IMR-90 (cell line): ENCODE measurements at regions not wholly inside any gene's neighbourhood (a gene's known extent, or its start where the extent isn't known, plus 50 kb on each side); places are given as distances from the start of the nearest gene placed in this dataset.

Experiments used
- ATAC-seq: fragments of 200-7000 bp; cut with Tn5 transposase; 2 replicates; pipeline ENCODE4 v1.9.1; 2020; ENCODE audit warnings: low read depth, mild to moderate bottlenecking, moderate library complexity
- BruUV-seq: library from RNA; stranded (reverse); fragments of 400-500 nt; replicated peaks from 2 replicates; lab custom pipeline; 2021; lab: Mats Ljungman, UMichigan
- CTCF ChIA-PET: fragments of 300-600 bp; formaldehyde crosslinking; extraction: SDS; loops from one replicate; lab custom pipeline; 2021; ENCODE audit warnings: antibody characterized with exemption; lab: Yijun Ruan, JAX
- POLR2A ChIA-PET: fragments of 300-600 bp; sonication (Branson Sonifier 250); formaldehyde crosslinking; loops from one replicate; lab custom pipeline; 2022; ENCODE audit warnings: antibody characterized with exemption; ENCODE audit not compliant: unreplicated experiment; lab: Charles Lee
- DNase-seq: peaks from one replicate; pipeline ENCODE4 v3.0.0; 2013
- H2AFZ ChIP-seq: replicated peaks from 2 replicates; pipeline ENCODE3; 2013; ENCODE audit warnings: low read length, mild to moderate bottlenecking; ENCODE audit not compliant: poor library complexity
- H2AK5ac ChIP-seq: 2 replicates; pipeline ENCODE4 v1.6.1; 2013; ENCODE audit warnings: low read depth, low read length, inconsistent platforms
- H2AK9ac ChIP-seq: replicated peaks from 2 replicates; pipeline ENCODE3; 2013; ENCODE audit warnings: mild to moderate bottlenecking, low read depth, low read length, moderate library complexity; ENCODE audit not compliant: poor library complexity
- H2BK120ac ChIP-seq: 2 replicates; pipeline ENCODE4 v1.6.1; 2013; ENCODE audit warnings: low read depth, low read length, inconsistent platforms
- H2BK15ac ChIP-seq: 3 replicates; pipeline ENCODE4 v1.6.1; 2013; ENCODE audit warnings: low read depth, low read length, inconsistent platforms
- H2BK20ac ChIP-seq: 2 replicates; pipeline ENCODE4 v1.6.1; 2013; ENCODE audit warnings: low read depth, mild to moderate bottlenecking, inconsistent platforms, low read length, moderate library complexity
- H2BK5ac ChIP-seq: 2 replicates; pipeline ENCODE4 v1.6.1; 2013; ENCODE audit warnings: mild to moderate bottlenecking, low read depth, low read length, inconsistent platforms; ENCODE audit not compliant: poor library complexity, severe bottlenecking
- H3K14ac ChIP-seq: replicated peaks from 2 replicates; pipeline ENCODE4 v1.6.1; 2013; ENCODE audit warnings: low read depth, low read length, inconsistent platforms
- H3K18ac ChIP-seq: 2 replicates; pipeline ENCODE4 v1.6.1; 2013; ENCODE audit warnings: low read depth, low read length, control low read depth
- H3K23ac ChIP-seq: 2 replicates; pipeline ENCODE4 v1.6.1; 2013; ENCODE audit warnings: low read depth, low read length, inconsistent platforms
- H3K27ac ChIP-seq: 2 replicates; pipeline ENCODE4 v1.5.1; 2013; ENCODE audit warnings: mild to moderate bottlenecking, control low read depth, low read length; ENCODE audit not compliant: insufficient read depth
- H3K27me3 ChIP-seq: 2 replicates; pipeline ENCODE4 v1.6.1; 2013; ENCODE audit warnings: low read length; ENCODE audit not compliant: control insufficient read depth, insufficient read depth
- H3K36me3 ChIP-seq: 2 replicates; pipeline ENCODE4 v1.6.1; 2013; ENCODE audit warnings: low read length, mixed read lengths; ENCODE audit not compliant: control insufficient read depth, insufficient read depth
- H3K4ac ChIP-seq: 2 replicates; pipeline ENCODE4 v1.6.1; 2013; ENCODE audit warnings: low read depth, low read length, inconsistent platforms
- H3K4me1 ChIP-seq: 2 replicates; pipeline ENCODE4 v1.6.1; 2013; ENCODE audit warnings: low read length, mixed read lengths; ENCODE audit not compliant: control insufficient read depth, insufficient read depth
- H3K4me2 ChIP-seq: 2 replicates; pipeline ENCODE4 v1.6.1; 2013; ENCODE audit warnings: low read depth, mild to moderate bottlenecking, control low read depth, low read length, moderate library complexity
- H3K4me3 ChIP-seq: 2 replicates; pipeline ENCODE4 v1.5.1; 2013; ENCODE audit warnings: low read depth, mild to moderate bottlenecking, control low read depth, low read length, moderate library complexity; ENCODE audit not compliant: insufficient read depth
- H3K56ac ChIP-seq: 2 replicates; pipeline ENCODE4 v1.6.1; 2013; ENCODE audit warnings: low read length, inconsistent platforms; ENCODE audit not compliant: insufficient read depth; ENCODE audit errors: extremely low read depth
- H3K79me1 ChIP-seq, 2 experiments: 2 replicates each; pipeline ENCODE4 v1.6.1; 2013; ENCODE audit warnings: low read length in 2 of 2, inconsistent platforms in 1 of 2, low read depth in 1 of 2
- H3K9ac ChIP-seq: 2 replicates; pipeline ENCODE4 v1.6.1; 2013; ENCODE audit warnings: low read depth, low read length, control low read depth
- H3K9me1 ChIP-seq: 2 replicates; pipeline ENCODE4 v1.6.1; 2013; ENCODE audit warnings: low read length, inconsistent platforms; ENCODE audit not compliant: insufficient read depth
- H3K9me3 ChIP-seq: 2 replicates; pipeline ENCODE4 v1.6.1; 2013; ENCODE audit warnings: low read length; ENCODE audit not compliant: control insufficient read depth, insufficient read depth
- H4K20me1 ChIP-seq: 2 replicates; pipeline ENCODE4 v1.6.1; 2013; ENCODE audit warnings: low read length, inconsistent platforms; ENCODE audit not compliant: insufficient read depth
- H4K5ac ChIP-seq: 2 replicates; pipeline ENCODE4 v1.6.1; 2013; ENCODE audit warnings: mild to moderate bottlenecking, low read depth, low read length, control low read depth
- H4K8ac ChIP-seq, 2 experiments: 2 replicates each; pipeline ENCODE4 v1.6.1; 2013; ENCODE audit warnings: low read depth in 2 of 2, low read length in 2 of 2, control low read depth in 1 of 2, inconsistent platforms in 1 of 2
- H4K91ac ChIP-seq: 2 replicates; pipeline ENCODE4 v1.6.1; 2013; ENCODE audit warnings: low read depth, low read length, inconsistent platforms; ENCODE audit not compliant: insufficient read depth
- BHLHE40 ChIP-seq: fragments of 150-350 bp; IDR thresholded peaks from 2 replicates; pipeline ENCODE4 v1.6.1; 2016; ENCODE audit warnings: mild to moderate bottlenecking, low read depth, low read length
- CEBPB ChIP-seq: IDR thresholded peaks from 2 replicates; pipeline ENCODE4 v1.6.1; 2012; ENCODE audit warnings: low read depth, low read length, improper control_type of control experiment
- CHD1 ChIP-seq: IDR thresholded peaks from 2 replicates; pipeline ENCODE4 v1.6.1; 2012; ENCODE audit warnings: low read depth, low read length, improper control_type of control experiment
- CTCF ChIP-seq: conservative IDR thresholded peaks from 2 replicates; pipeline ENCODE4 v1.5.1; 2012; ENCODE audit warnings: mild to moderate bottlenecking, low read depth, low read length, improper control_type of control experiment
- ELK1 ChIP-seq: fragments of 150-350 bp; IDR thresholded peaks from 2 replicates; pipeline ENCODE4 v1.6.1; 2016; ENCODE audit warnings: low read depth, mild to moderate bottlenecking, low read length, moderate library complexity, borderline replicate concordance
- FOS ChIP-seq: fragments of 150-350 bp; IDR thresholded peaks from 2 replicates; pipeline ENCODE4 v1.6.1; 2016; ENCODE audit warnings: low read depth, low read length
- MAFK ChIP-seq: IDR thresholded peaks from 2 replicates; pipeline ENCODE4 v1.6.1; 2012; ENCODE audit warnings: low read depth, low read length, improper control_type of control experiment
- MXI1 ChIP-seq: IDR thresholded peaks from 2 replicates; pipeline ENCODE4 v1.6.1; 2012; ENCODE audit warnings: low read depth, mild to moderate bottlenecking, low read length, moderate library complexity, borderline replicate concordance
- NFE2L2 ChIP-seq: fragments of 150-350 bp; IDR thresholded peaks from 2 replicates; pipeline ENCODE4 v1.6.1; 2016; ENCODE audit warnings: low read depth, mild to moderate bottlenecking, low read length
- RAD21 ChIP-seq: IDR thresholded peaks from 2 replicates; pipeline ENCODE4 v1.6.1; 2012; ENCODE audit warnings: low read length, improper control_type of control experiment
- RCOR1 ChIP-seq: IDR thresholded peaks from 2 replicates; pipeline ENCODE4 v1.6.1; 2012; ENCODE audit warnings: mild to moderate bottlenecking, low read length, improper control_type of control experiment; ENCODE audit not compliant: insufficient replicate concordance
- USF2 ChIP-seq: fragments of 150-350 bp; IDR thresholded peaks from 2 replicates; pipeline ENCODE4 v1.6.1; 2017; ENCODE audit warnings: mild to moderate bottlenecking, antibody characterized with exemption, low read length, low read depth
- WGBS, 2 experiments: methylation state at CpG; one replicate each; pipeline versions ENCODE4 v1.1.5 to v1.1.7; 2013; ENCODE audit warnings: missing lambda C conversion rate in 2 of 2; ENCODE audit not compliant: insufficient read length in 1 of 2; ENCODE audit errors: extremely low coverage in 2 of 2; 5-methylcytosine and 5-hydroxymethylcytosine counted together
- dilution Hi-C: fragments of 300-500 bp; cut with HindIII; formaldehyde crosslinking; loops from one replicate; pipeline ENCODE4 v1.14.3; 2018; ENCODE audit warnings: low sequenced_read_pairs; ENCODE audit not compliant: unreplicated experiment
- in situ Hi-C: fragments of 300-500 bp; cut with MboI; formaldehyde crosslinking; loops from 3 replicates; pipeline ENCODE4 v1.14.3; 2019; ENCODE audit warnings: low sequenced_read_pairs, inconsistent platforms, mixed read lengths
- intact Hi-C: fragments of 100-400 bp; cut with micrococcal nuclease; formaldehyde crosslinking; loops from 2 replicates; pipeline ENCODE4 v1.10.0; 2022

GRCh38 chr4:8682725-8683124 lies 90.2 kb downstream of the CPZ start:
- no peak overlapping the region for H3K56ac ChIP-seq
- H4K91ac ChIP-seq = no peak overlapping the region
- H4K5ac ChIP-seq = no peak overlapping the region
- 47% methylated on average over 6 of the region's 10 CpGs; no CpG with 5 or more reads in 1 of the 2 experiments for WGBS, 2 experiments
- no peak overlapping the region for H2BK120ac ChIP-seq
- no peak overlapping the region for H3K9ac ChIP-seq
- H3K18ac ChIP-seq = no peak overlapping the region
- no peak overlapping the region for H3K27ac ChIP-seq
- H3K4me1 ChIP-seq = no peaks in the 10 kb centered on the region
- H2BK15ac ChIP-seq = no peak overlapping the region
- H3K36me3 ChIP-seq = no peaks in the 10 kb centered on the region
- H2AFZ ChIP-seq = no peak overlapping the region
- intact Hi-C loops (no loop called here), dilution Hi-C loops (no loop called here), in situ Hi-C loops (no loop called here)
- H3K23ac ChIP-seq = no peak overlapping the region
- H3K79me1 ChIP-seq = no peaks in the 10 kb centered on the region
- H2AK9ac ChIP-seq = no peak overlapping the region
- ChIA-PET POLR2A (no interaction called here), CTCF (no interaction called here)
- H3K9me1 ChIP-seq = no peaks in the 10 kb centered on the region
- DNase-seq (no peak), ATAC-seq (no peak)
- no TSS peak for BruUV-seq
- no peak overlapping the region for H2BK20ac ChIP-seq
- no peaks in the 10 kb centered on the region for H3K9me3 ChIP-seq
- H2AK5ac ChIP-seq = no peak overlapping the region
- H3K4me2 ChIP-seq = no peak overlapping the region
- H2BK5ac ChIP-seq = no peak overlapping the region
- H3K4me3 ChIP-seq = no peak overlapping the region
- H3K14ac ChIP-seq = no peak overlapping the region
- H4K20me1 ChIP-seq = no peaks in the 10 kb centered on the region
- TF ChIP-seq ELK1 (no peak), CEBPB (no peak), CTCF (no peak), FOS (no peak), MAFK (no peak), CHD1 (no peak), RCOR1 (no peak), NFE2L2 (no peak), MXI1 (no peak), USF2 (no peak), BHLHE40 (no peak), RAD21 (no peak)
- H4K8ac ChIP-seq = no peak overlapping the region
- no peaks in the 10 kb centered on the region; the same call in 1 of the 2 replicates for H3K27me3 ChIP-seq
- no peak overlapping the region for H3K4ac ChIP-seq
